NCI-H774 (cell line): ENCODE measurements at regions not wholly inside any gene's neighbourhood (a gene's known extent, or its start where the extent isn't known, plus 50 kb on each side); places are given as distances from the start of the nearest gene placed in this dataset.
"Not testable (repeated sequence)": the region's sequence is repeated elsewhere in the genome, so short reads cannot be mapped to it uniquely, and the experiment has no call there.

Experiments
- DNase-seq: peaks from one replicate; lab custom pipeline; 2025; lab: John Stamatoyannopoulos, UW

DNA sequence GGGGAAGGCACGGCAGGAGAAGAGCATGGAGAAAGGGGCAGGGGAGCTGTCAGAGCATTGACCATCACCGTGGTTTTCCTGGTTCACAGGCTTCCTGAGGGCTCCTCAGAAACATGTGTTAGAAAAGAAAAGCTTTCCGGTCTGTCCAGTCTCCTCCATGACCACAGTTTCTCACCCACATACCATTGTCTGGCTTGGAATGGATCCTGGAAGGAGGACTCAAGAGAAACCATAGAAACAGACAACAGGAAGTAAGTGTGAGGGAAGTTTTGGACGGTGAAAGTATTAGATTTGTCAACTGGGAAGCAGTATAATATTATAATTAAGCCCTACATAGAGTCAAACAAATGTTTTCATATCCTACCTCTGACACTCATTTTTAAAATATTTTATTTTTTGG, 52.7 kb upstream of the NOTCH2NLA start:
- DNase-seq: not testable (repeated sequence)

DNA sequence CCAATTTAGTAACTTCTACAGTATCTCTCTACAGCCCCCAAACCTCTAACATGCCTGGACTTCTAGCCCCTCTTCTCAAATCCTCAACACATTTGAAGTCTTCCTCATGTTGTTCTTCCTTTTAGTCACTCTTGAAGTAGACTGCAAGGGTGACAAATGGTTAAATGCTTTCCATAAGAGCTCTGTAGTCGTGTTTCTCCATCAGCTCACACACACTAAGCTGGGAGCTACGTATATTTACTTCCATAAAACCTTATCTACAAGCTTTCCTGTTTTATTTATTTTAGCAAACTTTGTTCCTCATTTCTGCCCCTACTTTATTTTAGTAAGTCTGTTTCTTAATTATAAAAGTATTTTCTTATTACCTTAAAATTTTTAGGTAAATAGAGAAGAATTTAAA, 49.9 kb upstream of the NOTCH2NLA start:
- not testable (repeated sequence) for DNase-seq
